D721Med (cell line): ENCODE measurements at regions not wholly inside any gene's neighbourhood (a gene's known extent, or its start where the extent isn't known, plus 50 kb on each side); places are given as distances from the start of the nearest gene placed in this dataset.

ENCODE experiments used
- DNase-seq: peaks from one replicate; pipeline ENCODE4 v3.0.0; 2011; ENCODE audit warnings: low spot score; ENCODE audit not compliant: insufficient read length
- FAIRE-seq: peaks from 2 replicates; lab custom pipeline; 2011; peaks lifted over from hg19 to GRCh38; lab: Jason Lieb, UNC
- TF ChIP-seq, protein P1 (sequence below): IDR thresholded peaks from 2 replicates; pipeline ENCODE4 v1.5.1; 2012; ENCODE audit warnings: mild to moderate bottlenecking, control low read depth; ENCODE audit not compliant: insufficient read depth; ENCODE audit errors: missing control alignments

- TF ChIP-seq, protein P1, sequence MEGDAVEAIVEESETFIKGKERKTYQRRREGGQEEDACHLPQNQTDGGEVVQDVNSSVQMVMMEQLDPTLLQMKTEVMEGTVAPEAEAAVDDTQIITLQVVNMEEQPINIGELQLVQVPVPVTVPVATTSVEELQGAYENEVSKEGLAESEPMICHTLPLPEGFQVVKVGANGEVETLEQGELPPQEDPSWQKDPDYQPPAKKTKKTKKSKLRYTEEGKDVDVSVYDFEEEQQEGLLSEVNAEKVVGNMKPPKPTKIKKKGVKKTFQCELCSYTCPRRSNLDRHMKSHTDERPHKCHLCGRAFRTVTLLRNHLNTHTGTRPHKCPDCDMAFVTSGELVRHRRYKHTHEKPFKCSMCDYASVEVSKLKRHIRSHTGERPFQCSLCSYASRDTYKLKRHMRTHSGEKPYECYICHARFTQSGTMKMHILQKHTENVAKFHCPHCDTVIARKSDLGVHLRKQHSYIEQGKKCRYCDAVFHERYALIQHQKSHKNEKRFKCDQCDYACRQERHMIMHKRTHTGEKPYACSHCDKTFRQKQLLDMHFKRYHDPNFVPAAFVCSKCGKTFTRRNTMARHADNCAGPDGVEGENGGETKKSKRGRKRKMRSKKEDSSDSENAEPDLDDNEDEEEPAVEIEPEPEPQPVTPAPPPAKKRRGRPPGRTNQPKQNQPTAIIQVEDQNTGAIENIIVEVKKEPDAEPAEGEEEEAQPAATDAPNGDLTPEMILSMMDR: no peak
- no peak for DNase-seq
- FAIRE-seq: no peak
Observed at GRCh38 chr2:38174131-38174530, 98.2 kb upstream of the CYP1B1 start.

- FAIRE-seq (no peak), DNase-seq (no peak)
- TF ChIP-seq, protein P1: no peak
Observed at GRCh38 chr2:38173683-38174082, 97.7 kb upstream of the CYP1B1 start.

GRCh38 chr2:38171208-38171855 lies 95.4 kb upstream of the CYP1B1 start:
- TF ChIP-seq, protein P1: no peak

DNA sequence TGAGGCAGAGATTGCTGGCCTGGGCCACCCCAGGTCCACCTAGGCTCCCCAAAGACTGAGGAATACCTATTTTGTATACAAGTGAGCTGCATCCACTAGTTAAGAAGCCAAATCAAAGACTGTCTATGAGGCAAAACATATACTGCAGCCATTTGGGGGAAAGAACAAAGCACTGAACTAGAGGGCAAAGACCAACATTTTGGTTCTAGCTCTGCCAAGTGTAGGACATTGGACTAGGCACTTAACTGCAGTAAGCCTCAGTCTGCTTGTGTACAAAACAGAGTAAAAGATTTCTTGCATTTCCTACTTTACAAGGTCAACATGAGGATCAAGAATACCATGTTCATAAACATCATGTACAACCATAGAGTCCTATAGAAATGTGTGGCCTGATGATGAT lies 94.8 kb upstream of the CYP1B1 start:
- no peak for FAIRE-seq
- TF ChIP-seq, protein P1: no peak
- no peak for DNase-seq

More at GRCh38 chr2:38171208-38171855, 95.4 kb upstream of the CYP1B1 start:
- FAIRE-seq (no peak), DNase-seq (no peak)

- no peak for DNase-seq
- no peak for FAIRE-seq
- TF ChIP-seq, protein P1: no peak
Observed at GRCh38 chr2:38170067-38170466, 94.1 kb upstream of the CYP1B1 start.

DNA sequence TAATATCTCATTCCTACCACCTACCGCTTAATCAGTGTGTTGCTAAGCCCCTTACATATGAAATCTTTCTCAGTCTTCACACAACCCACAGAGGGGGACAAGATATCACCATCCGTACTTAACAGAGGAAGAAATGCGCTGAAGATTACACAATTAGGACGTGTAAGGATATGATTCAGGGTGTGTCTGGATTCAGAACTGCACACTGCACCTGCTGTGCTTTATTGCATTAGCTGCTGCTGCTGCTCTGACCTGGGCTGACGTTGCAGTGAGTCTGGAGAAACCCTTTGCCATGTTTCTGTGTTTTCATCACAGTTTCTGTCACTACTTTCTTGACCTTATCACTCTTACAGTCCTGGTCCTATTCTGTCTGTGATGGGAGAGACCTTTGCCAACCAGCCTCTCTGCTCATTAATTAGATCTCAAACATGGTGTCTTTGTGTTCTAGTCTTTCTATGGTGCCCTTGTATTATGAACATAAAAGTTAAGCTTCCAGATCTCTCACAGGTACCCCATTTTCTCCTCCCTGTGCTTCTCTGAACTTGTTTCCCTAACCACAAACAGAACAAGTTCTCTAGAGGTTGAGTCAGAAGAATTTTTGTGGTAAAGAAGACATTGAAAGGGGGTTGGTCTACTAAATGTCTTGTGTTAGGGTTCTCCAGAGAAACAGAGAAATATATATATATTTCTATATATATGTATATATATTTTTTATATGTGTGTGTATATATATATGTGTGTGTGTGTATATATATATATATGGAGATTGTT lies 92.9 kb upstream of the CYP1B1 start:
- DNase-seq (no peak), FAIRE-seq (no peak)
- TF ChIP-seq, protein P1: no peak

DNA sequence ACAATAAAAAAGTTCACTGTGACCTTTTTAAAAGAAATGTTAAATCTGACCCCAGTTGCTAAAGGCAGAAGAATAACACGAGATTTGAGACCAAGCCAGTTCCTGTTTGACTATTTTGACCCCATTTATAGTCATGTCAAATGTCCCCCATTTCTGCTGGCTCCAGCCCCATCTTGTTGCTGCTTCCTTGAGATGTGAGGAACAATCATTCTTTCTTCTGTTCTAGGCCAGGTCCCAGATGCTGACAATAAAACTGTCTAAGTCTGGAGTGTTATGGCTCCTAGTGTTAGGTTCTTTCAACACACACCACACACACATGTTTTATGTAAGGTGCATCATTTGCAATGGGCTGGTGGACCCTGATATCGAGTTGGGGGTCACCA lies 92.0 kb upstream of the CYP1B1 start:
- FAIRE-seq (no peak), DNase-seq (no peak)
- TF ChIP-seq, protein P1: no peak
